ENCODE measurements at regions not wholly inside any gene's neighbourhood (a gene's known extent, or its start where the extent isn't known, plus 50 kb on each side); places are given as distances from the start of the nearest gene placed in this dataset.

DNA sequence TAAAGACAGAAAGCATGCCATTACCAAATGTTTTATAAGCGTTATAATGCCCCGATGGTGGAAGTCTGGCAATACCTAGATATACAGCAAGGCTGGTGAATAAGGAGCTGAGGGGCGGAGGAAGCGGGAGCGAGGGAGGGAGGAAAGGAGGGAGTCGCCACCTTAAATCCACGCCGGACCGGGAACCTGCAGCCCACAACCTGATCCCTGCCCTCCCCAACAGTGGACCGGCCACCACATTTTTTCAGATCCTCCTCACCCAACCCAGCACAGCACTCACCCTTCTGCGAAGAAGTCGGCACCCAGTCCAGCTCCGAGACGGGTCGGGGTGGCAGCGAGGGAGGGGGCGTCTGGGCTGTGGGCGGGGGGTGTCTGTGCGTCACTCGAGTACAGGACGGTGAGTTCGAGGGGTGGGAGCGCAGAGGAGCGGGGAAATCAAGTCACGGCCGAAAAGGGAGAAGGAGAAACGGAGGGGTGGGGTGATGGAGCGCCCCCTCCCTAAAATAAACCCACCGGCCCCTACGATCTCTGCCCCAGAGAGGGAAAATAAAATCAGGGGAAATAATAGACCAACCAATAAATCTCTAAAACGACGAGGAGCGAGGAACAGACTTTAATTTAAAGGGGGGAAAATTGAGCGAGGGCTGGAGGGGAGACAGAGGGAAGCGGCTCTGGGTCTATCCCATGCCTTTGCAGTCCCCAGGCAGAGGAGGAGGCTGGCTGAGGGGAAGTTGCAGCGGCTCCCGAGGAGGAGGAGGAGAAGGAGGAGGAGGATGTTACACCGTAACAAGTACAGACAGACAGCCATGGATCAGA is 96.5 kb upstream of the SERTAD2 start (continued):
- TF ChIP-seq ZNF616 (CRISPR knock-in tag; IDR thresholded peaks at IDR 0.05; ENCODE audit: low read depth) (no peak), PRDM15 (CRISPR knock-in tag; IDR thresholded peaks at IDR 0.05) (no peak), ZNF292 (CRISPR knock-in tag; IDR thresholded peaks at IDR 0.05; ENCODE audit: borderline replicate concordance, low read depth) (peak; percentile 22; the same call in 1 of the 2 replicates), LCORL (IDR thresholded peaks at IDR 0.05) (no peak), LCORL (CRISPR knock-in tag; IDR thresholded peaks at IDR 0.05) (no peak; the same call in 1 of the 2 replicates), RFX3 (CRISPR knock-in tag; IDR thresholded peaks at IDR 0.05) (no peak), PHF20 (CRISPR knock-in tag; IDR thresholded peaks at IDR 0.05) (0 out of 2 replicates have a peak, but pooled peaks have one; percentile 28), ZNF280D (CRISPR knock-in tag; IDR thresholded peaks at IDR 0.05) (0 out of 2 replicates have a peak, but pooled peaks have one; percentile 45), TBX2 (CRISPR knock-in tag; IDR thresholded peaks at IDR 0.05; ENCODE audit: borderline replicate concordance) (no peak), ATF7-NPFF (CRISPR knock-in tag; IDR thresholded peaks at IDR 0.05; ENCODE audit: low read depth) (no peak), ZNF572 (CRISPR knock-in tag; IDR thresholded peaks at IDR 0.05) (no peak), ZNF563 (CRISPR knock-in tag; IDR thresholded peaks at IDR 0.05) (no peak; the same call in 1 of the 2 replicates), IRX3 (CRISPR knock-in tag; IDR thresholded peaks at IDR 0.05; ENCODE audit: borderline replicate concordance, low read depth) (no peak), RARA (CRISPR knock-in tag; IDR thresholded peaks at IDR 0.05) (no peak), KAT2B (IDR thresholded peaks at IDR 0.05; ENCODE audit: borderline replicate concordance, low read depth, low read length) (no peak)
- TF ChIP-seq, protein P1, sequence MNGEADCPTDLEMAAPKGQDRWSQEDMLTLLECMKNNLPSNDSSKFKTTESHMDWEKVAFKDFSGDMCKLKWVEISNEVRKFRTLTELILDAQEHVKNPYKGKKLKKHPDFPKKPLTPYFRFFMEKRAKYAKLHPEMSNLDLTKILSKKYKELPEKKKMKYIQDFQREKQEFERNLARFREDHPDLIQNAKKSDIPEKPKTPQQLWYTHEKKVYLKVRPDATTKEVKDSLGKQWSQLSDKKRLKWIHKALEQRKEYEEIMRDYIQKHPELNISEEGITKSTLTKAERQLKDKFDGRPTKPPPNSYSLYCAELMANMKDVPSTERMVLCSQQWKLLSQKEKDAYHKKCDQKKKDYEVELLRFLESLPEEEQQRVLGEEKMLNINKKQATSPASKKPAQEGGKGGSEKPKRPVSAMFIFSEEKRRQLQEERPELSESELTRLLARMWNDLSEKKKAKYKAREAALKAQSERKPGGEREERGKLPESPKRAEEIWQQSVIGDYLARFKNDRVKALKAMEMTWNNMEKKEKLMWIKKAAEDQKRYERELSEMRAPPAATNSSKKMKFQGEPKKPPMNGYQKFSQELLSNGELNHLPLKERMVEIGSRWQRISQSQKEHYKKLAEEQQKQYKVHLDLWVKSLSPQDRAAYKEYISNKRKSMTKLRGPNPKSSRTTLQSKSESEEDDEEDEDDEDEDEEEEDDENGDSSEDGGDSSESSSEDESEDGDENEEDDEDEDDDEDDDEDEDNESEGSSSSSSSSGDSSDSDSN (CRISPR knock-in tag; IDR thresholded peaks at IDR 0.05): no peak
- TF ChIP-seq, protein P2, sequence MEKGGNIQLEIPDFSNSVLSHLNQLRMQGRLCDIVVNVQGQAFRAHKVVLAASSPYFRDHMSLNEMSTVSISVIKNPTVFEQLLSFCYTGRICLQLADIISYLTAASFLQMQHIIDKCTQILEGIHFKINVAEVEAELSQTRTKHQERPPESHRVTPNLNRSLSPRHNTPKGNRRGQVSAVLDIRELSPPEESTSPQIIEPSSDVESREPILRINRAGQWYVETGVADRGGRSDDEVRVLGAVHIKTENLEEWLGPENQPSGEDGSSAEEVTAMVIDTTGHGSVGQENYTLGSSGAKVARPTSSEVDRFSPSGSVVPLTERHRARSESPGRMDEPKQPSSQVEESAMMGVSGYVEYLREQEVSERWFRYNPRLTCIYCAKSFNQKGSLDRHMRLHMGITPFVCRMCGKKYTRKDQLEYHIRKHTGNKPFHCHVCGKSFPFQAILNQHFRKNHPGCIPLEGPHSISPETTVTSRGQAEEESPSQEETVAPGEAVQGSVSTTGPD (CRISPR knock-in tag; IDR thresholded peaks at IDR 0.05): no peak

Data from HepG2 (cell line).